ENCODE measurements at regions not wholly inside any gene's neighbourhood (a gene's known extent, or its start where the extent isn't known, plus 50 kb on each side); places are given as distances from the start of the nearest gene placed in this dataset.

- DNase-seq (ENCODE audit: low read depth): no peak
Measured at GRCh38 chr10:25661632-25662031, 272.4 kb upstream of the MYO3A start.

DNA sequence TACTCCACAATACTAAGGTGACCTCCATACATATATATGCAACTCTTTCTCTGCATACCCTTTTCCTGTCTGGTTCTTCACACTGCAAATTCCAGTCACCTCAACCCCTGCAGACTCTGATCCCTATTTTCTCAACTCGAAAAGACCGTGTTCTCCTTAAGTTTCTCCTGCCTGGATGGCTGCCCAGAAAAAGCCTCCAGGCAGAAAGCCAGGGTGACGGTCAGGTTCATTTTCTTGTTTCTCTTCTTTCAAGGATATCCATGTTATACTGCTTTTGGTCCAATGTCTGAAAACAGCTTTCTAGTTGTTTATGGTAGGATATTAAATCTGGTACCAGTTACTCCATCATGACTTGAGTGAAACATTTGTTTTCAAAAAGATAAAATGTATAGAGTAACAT lies 267.8 kb upstream of the MYO3A start:
- no peak for DNase-seq (ENCODE audit: low read depth)

DNA sequence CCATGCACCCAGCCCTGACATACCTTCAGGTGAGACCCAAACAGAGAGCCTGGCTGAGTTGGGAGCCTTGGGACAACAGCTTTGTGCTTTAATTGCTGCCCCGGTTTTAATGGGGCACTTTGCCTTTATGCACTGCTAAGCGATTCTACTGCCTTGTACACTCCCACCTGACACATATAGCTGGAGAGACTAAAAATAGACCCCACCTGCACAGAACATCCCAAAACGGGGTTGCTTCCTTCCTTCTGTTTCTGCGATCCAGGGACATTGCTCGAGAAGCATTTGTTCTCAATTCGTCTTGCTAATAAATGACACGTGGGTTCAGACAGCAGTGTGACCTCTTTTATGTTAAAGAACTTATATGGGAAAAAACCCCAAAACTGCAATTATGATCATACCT lies 258.8 kb upstream of the MYO3A start:
- no peak for DNase-seq (ENCODE audit: low read depth)

DNA sequence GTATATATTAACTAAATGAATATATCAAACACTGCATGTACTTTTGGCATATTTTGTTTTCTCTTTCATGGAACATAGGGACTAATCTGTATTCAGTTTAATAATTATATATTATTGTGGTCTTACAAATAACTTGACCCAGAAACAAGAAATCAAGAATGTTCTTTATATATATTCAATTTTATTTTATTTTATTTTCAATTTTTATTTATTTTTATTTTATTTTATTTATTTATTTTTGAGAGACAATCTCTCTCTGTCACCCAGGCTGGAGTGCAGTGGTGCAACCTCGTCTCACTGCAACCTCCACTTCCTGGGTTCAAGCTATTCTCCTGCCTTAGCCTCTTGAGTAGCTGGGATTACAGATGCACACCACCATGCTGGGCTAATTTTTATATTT lies 258.4 kb upstream of the MYO3A start:
- DNase-seq (ENCODE audit: low read depth): no peak

DNA sequence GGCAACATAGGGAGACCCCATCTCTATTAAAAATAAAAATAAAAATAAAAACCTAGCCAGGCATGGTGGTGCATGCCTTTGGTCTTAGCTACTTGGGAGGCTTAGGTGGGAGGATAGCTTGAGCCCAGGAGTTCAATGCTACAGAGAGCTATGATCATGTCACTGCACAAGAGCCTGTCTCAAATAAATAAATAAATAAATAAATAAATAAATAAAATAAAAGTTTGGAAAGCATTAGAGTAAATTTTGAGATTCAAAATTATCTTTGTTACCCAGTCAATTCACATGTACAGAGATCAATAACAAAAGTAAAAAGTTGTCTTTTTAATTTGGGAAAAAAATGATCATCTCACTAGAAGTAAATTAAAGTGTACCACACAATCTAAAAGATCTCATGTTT lies 255.8 kb upstream of the MYO3A start:
- DNase-seq (ENCODE audit: low read depth): no peak

DNA sequence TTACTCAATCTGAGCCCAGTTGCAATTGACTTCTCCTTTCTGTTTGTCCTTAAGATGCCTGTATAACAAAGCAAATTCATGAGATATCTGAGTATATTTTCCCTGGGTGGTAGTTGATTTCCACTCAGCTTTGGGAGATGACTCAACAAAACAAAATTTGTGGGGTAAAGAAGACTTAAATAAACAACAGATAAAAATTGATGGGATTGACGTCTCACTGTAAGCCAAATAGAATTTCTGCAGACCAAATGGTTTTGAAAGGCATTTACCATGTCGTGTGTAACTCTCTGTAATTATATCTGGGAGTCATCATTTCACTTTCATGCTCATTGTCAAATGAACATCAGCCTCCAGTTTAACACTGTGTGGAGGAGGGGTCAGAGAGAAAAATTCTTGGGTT lies 255.4 kb upstream of the MYO3A start:
- no peak for DNase-seq (ENCODE audit: low read depth)

DNA sequence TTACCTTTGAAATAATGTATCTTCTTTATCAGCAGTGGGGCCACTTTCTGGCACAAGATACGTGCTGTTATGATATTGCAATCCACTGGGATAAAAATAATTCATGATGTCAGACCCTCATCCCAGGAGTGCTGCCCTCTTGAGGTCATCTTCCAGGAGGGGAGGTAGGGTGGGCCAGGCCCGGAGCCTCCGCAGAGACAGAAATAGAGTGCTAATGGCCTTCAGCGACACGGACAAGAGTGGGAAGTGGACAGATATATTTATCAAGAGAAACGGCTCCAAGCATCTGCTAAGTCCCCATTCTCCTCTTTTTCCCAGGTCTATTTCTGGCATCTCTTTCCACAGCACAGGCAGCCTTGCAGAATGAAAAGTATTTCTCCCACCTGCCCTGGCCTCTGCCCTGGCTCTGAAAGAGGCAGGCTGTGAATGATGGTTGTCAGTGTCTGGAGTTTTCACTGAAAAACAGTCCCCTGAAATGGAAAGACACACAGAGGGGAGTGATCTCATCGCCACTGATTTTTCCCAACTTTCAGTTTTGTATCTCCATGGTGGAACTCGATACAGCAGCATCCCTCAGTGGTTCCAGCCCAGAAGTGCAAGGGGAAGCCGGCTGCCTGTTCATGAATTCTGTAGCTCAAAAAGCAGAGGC lies 251.7 kb upstream of the MYO3A start:
- no peak for DNase-seq (ENCODE audit: low read depth)

GRCh38 chr10:25683344-25683743 lies 250.7 kb upstream of the MYO3A start:
- no peak for DNase-seq (ENCODE audit: low read depth)

GRCh38 chr10:25687521-25687920 lies 246.5 kb upstream of the MYO3A start:
- DNase-seq (ENCODE audit: low read depth): no peak

DNA sequence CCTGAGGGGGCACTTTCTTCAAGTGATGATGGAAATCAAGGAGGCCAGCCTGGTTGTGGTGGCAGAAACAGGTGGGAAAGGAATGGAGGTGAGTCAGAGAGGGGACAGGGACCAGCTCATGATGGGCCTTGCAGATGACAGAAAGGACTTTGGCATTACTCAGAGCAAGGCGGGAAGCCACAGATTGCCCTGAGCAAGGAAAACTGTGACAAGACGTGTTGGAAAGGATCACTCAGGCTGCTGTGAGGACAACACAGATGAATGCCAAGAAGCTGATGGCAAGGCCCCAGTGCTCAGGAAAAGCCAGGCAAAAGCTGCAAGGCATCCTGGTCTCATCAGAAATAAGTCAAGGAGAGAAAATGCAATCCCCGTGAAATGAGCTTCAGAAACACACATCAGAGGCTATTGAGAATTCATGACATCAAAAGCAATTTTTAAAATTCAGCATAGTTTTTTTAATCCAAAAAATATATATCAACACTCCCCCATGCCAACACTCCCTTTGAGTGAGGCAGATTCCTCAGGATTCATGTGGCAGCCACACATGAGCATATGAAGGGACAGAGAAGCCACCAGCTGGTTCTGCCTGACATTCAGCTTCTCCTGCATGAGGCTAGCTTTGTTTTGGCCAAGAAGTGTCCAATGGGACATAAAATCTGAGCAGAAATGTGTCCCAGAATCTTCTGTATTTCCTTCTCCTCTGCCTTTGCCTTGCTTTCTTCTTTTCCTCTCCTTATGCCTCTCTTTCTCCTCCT lies 244.5 kb upstream of the MYO3A start:
- DNase-seq (ENCODE audit: low read depth): no peak

DNA sequence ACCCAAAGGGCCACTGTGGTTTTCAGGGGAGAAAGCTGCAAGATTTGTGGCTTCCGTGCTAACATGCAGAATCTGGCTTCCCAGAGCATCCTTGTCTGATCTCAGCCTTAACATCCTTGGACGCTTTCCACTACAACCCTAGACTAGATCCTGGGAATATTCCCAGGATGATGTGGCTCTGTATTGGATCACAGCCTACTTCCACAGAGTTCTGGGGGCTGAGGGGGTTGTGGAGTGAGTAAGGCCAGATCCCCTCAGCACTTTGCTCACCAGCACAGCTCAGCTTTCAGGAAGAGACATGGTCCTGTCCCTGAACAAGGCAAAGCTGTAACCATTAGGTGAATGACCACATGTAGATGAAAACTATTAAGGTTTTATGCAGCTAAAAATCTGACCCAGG lies 241.3 kb upstream of the MYO3A start:
- DNase-seq (ENCODE audit: low read depth): no peak

DNA sequence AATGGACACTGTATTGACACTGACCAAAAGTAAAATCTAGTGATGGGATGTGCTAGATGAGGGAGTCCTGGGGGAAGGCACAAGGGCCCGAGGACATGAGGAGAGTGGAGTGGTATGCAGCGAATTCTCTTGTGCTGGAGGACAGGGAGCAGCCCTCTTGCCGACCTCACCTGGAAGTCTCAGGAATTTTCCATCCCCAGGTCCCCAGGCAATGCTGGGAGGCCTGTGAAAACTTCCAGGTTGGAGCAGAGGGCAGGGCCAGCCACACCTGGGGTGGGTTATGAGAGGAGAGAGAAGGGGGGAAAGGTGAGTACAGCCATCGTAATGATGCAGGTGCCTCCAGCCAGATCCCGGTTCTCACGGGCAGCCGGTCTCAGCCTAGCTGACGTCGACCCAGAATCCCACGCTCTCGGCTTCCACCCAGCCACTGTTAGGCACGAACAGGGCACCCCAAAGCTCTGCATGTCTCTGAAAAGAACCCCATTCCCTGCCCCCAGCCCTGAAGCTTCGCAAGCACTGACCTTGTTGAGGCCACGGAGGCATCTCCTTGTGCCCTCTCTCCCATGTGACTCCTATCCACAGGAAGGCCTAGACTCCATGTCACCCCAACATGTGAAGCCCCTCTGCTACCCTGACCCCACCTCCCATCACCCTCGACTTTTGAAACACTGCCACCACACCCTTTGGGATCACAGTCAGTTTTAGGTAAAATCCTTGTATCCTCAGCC lies 239.7 kb upstream of the MYO3A start:
- no peak for DNase-seq (ENCODE audit: low read depth)

DNA sequence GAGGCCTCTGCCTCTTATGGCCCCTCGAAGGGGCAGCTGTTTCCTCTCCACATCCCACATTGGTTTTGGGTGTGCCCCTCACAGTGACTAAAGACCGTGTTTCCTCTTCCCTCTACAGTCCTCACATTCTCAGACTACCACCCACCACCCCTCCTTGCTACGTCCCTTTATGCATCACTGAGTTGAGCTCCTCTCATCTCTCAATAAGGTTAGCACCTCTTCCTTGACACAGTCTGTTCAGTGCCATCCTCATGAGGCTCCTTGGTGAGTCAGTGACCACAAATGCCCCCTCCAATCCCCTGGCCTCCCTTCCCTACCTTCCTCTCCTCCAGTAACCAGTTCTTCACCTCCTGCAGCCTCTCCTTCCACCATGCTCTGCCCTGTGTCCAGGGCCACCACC lies 239.1 kb upstream of the MYO3A start:
- DNase-seq (ENCODE audit: low read depth): no peak

DNA sequence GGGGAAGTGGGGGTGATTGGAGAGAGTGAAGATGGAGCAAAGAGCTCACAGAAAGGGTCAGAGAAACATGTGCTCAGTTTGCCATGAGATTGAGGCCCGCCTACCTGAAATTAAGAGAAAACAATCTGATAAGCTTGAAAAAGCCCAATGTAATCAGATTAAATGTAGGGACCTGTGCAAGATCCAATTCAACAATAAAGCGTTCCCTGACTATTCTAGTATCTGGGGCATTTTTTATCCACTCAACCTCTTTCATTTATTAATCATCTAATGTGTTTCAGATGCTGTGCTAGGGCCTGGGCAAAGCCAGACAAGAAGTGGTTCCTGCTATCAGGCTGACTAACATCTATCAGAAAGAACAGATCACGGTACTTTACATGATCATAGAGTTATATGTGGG lies 238.4 kb upstream of the MYO3A start:
- DNase-seq (ENCODE audit: low read depth): no peak

DNA sequence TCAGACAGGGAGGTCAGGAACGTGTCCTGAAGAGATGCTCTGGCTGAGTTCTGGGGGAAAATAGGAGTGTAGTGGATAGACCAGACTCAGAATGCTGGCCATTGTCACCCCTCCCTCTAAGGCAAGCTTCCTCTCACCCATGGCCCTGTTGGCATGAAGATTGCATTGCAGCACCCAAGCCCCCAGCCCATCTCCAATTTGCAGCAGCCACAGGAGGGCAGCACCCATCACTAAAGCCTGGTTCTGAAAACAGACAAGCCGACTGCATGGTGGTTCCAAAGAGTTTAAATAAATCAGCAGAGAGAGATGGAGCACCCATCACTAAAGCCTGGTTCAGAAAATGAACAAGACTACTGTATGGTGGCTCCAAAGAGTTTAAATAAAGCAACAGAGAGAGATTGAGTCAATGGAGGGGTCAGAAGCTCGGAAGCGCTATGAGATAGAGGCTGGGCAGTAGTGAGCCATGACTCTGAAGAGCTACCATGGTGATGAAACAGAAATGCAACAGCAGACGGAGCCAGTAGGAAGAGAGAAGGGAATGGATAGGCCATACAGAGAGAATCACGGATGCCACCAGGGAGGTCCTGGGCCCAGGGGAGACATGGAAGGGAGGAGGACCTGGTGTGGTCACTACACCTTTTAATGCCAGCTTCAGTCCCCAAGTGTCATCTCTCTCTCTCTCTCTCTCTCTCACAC lies 237.9 kb upstream of the MYO3A start:
- DNase-seq (ENCODE audit: low read depth): no peak

DNA sequence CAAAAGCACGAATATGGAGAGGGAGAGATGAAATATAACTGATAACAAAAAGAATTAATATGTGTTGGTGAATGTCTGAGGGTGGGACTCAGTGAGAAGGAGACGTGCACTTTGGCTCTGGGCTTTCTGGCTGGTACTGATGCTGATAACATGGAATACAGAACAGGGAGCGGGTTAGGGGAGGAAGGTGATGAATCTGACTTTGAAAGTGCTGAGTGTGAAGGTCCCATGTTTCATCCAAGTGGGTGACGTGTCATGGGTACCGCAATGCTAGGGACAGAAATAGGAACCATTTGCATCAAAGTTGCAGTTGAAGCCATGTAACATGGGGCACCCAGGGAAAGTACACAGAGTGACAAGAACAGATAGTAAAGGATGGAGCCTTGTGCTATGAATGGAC lies 236.6 kb upstream of the MYO3A start:
- DNase-seq (ENCODE audit: low read depth): no peak

- DNase-seq (ENCODE audit: low read depth): no peak
Measured at GRCh38 chr10:25698638-25699037, 235.4 kb upstream of the MYO3A start.

DNA sequence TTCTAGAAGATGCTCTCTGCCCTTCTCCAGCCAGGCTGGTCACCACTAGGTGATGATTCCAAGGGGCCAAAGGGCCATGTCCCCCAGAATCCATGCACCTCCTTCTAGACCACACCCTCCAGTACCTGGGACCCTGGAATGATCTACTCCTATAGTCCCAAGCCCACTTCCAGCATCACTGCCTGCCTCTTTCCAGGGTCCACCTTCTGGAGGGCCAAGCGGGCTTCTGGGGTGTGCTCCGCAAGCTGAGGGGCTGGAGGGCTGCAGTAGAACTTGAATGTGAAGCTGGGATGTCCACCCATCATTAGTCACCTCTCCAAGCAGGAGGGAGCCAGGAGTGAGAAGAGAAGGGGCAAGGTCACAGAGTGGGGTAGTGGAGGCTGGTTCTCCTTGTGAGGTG lies 234.4 kb upstream of the MYO3A start:
- DNase-seq (ENCODE audit: low read depth): no peak

- no peak for DNase-seq (ENCODE audit: low read depth)
Measured at GRCh38 chr10:25701652-25702051, 232.4 kb upstream of the MYO3A start.

DNA sequence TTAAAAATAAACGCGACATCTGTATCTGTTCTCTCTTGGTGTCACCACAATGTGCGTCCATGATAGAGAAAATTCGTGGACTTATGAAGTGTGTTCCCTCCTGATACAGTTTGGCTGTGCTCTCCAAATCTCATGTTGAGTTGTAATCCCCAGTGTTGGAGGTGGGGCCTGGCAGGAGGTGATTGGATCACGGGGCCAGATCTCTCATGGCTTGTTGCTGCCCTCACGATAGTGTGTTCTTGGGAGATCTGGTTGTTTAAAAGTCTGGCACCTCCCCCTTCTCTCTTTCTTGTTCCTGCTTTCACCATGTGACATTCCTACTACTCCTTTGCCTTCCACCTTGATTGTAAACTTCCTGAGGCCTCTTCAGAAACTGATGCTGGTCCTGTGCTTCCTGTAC lies 229.4 kb upstream of the MYO3A start:
- DNase-seq (ENCODE audit: low read depth): no peak

GRCh38 chr10:25707572-25707971 lies 226.5 kb upstream of the MYO3A start:
- DNase-seq (ENCODE audit: low read depth): no peak

DNA sequence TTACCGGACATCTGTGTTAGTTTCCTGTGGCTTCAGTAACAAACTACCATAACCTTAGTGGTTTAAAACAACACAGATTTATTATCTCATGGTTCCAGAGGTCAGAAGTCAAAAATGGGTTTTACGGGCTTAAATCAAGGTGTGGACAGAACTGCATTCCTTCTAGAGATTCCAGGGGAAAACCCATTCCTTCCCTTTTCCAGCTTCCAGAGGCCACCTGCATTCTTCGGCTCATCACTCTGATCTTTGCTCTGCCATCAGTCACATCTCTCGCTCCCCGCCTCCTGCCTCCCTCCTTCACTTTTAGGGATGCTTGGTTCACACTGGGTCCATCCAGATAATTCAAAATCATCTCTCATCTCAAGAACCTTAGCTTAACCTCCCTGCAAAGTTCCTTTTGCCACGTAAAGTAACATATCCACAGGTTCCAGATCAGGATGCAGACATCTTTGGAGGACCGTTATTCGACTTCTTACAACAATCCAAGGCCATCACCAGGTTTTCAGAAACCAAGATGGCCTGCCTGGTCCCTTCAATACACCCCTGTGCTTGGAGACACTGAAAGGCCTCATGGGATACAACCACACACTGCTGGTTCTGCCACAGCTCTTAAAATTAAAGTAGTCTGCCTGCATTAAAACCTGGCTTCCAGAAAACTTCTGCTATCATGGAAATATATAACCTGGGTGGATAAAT lies 225.9 kb upstream of the MYO3A start:
- DNase-seq (ENCODE audit: low read depth): no peak
